KG1 (cell line): ENCODE measurements at regions not wholly inside any gene's neighbourhood (a gene's known extent, or its start where the extent isn't known, plus 50 kb on each side); places are given as distances from the start of the nearest gene placed in this dataset.

ENCODE experiments used
- DNase-seq: peaks from one replicate; lab custom pipeline; 2025; lab: John Stamatoyannopoulos, UW

DNA sequence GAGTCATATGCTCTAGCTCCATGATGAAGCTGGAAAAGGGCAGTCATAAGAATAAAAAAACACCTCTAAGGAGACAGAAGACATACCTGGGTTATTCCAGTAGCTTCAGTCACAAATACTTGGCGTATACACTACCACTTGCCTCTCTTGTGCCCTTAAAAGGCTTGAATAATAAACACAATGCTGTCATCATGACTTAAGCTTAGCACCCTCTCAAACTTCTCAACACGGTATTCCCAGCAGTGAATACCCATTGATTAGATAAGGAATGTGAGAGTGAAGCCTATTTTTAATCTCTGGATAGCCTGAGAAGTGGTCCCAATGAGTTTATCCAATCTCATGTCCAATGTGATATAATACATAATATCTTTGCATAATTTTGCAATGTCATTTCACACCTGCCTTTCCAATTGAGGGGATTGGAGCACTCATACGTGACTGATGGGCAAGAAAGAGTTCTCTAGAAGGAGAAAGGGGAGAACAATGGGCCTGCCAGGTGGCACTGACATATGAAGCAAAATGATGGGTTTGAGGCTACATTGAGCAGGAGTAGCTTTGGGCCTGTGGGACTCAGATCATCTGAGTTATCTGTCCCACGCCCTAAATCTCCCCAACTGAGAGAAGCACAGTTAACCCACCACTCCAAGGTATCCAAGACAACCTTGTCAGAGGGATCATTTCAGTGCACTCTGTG is 298.6 kb upstream of the DAB1 start:
- no peak for DNase-seq

DNA sequence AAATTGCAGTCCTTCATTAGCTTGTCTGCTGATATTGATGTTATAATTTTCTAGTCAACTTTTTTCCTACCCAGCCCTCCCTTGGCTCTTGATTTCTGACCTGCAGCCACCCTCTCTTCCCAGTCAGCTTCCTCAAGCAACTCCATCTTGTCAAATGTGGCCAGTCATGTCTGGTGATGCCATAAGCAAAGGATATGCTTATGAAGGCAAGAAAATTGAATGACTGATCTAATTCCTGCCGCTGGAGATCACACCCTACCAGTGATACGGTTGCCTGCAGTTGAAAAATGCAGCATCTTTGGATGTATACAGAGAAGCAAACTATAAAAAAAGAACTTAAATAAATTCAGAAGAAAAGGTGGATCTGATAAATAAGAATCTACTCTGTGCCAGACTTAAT is 297.1 kb upstream of the DAB1 start:
- DNase-seq = no peak

DNA sequence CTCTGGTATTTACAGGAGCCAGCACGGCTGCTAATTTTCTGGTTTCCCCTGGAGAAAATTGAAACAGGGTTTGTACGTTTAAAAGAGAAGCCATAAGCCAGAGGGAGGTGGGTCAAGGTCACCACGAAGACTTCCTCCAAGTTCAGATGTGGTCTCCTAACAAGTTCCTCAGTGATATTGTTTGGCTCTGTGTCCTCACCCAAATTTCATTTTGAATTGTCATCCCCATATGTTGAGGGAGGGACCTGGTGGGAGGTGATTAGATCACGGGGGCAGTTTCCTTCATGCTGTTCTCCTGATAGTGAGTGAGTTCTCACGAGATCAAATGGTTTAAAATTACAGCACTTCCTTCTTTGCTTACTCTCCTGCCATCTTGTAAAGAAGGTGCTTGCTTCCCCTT is 295.4 kb upstream of the DAB1 start:
- DNase-seq = no peak

DNA sequence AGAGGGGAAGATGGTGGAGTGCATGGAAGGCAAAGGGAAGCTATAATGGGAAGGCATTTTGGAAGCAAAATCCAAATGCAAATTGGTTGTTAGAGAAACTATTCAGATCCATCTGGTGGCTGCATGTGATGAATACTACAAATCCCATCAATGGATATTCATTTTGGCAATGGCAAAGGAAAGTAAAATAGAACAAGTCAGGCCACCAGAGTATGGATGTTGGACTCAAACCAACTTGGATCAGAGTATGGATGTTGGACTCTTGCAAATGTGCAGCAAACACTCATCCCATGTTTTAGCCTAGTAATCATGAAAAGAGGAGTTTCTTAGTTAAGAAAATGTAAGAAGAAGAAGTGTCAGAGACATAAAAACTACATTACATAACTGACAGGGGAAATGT is 289.6 kb upstream of the DAB1 start:
- DNase-seq = no peak

DNA sequence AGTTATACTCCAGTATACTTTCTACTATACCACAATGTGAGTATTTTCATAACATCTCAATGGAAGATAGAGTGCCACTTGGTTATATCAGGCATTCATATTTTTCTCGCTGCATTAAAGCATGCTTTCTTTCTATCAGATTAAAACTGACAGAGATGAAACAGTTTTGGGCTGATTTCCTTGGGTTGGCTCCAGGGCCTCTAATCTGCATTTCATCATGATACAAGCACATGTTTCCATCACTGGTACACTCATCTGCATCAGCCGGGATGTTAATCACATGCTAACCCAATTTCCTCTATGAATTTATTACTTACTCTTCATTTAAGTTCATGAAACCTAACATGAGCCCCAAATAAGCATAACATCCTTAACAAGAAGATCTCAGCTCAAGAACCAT is 289.0 kb upstream of the DAB1 start:
- no peak for DNase-seq

DNA sequence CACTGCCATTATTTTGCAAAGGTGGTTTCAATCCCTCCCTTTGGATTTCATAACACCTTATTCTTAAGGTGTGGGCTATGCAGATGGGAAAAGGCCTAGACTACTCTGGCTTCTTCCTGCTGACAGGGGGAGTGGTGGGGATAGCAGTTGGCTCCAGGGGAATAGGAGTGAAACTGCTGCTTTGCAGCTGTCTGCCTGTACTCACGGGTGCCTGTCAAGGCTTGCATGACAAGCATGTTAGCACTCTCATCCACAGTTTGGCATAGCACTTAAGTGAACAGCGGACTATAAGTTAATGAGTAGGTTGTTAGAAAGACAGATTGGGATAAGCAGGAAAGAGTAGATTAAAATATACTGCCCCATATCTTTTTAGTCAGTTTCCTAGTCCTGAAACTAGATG is 287.5 kb upstream of the DAB1 start:
- DNase-seq = no peak

DNA sequence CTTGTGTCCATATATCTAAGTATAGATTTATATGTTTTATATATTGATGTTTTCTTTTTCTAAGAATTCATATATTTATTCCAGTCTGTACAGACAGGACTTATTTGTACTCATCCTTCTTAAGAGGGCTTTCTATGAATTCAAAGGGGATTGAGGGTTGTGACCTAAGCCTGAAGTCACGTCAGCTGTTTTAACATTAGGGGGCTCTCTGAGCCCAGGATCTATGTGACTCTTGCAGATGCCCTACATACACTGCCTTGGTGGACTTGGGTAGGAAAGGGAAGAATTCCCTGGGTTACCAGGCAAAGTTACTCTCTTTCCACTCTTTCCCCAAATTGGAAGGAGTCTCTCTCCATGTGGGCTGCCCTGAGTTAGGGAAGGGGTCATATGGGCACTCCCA is 283.8 kb upstream of the DAB1 start:
- no peak for DNase-seq

DNA sequence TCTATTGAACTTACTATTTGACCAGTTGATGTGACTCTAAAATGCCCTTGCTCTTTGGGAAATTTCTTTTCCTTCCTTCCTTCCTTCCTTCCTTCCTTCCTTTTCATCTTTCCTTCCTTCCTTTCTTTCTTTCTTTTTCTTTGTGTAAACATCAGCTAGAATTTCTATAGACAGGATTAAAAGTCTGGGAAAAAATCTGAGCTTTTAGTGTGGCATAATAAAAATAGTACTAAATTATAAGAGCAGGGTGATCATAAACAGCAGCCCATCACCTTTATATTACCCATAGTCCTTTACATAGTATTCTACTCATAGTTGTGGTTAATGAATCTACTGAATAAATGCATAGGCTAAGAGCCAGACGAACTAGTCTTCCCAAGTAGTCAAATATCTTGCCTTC is 281.0 kb upstream of the DAB1 start:
- DNase-seq = no peak

DNA sequence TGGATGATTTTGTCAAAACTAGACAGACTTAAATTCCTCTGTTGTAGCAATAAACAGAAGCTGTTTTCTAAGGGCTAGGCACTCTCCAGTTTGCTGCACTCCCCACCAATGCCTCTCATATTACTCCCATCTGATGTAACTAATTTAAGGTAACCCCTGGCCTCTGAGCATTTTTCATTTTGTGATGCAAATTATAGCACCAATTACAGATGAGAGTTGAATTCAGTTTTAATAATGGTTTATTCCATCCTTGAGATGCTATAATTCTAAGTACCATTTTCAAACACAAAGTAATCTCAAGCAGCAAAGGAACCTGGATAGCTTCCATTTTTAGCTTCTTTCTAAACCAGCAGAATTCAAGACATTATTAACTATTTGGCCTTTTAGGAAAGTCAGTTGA is 280.4 kb upstream of the DAB1 start:
- DNase-seq = no peak

DNA sequence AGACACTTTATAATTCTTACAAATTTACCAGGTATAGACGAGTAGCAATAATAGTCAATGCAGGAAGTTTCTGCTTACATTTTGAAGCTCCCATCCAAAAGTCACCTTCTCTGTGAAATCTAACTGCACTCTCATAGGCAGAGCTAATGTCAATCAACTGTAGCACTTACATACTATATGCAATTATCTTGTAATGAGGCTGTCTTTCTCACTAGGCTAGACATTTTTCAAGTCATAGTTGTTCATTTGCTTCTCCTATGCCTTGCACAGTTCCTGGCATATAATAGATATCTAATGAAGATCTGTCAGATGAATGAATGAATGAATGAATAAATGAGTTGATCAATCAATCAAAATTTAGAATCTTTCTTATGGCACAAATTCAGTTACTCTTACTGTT is 273.0 kb upstream of the DAB1 start:
- no peak for DNase-seq

DNA sequence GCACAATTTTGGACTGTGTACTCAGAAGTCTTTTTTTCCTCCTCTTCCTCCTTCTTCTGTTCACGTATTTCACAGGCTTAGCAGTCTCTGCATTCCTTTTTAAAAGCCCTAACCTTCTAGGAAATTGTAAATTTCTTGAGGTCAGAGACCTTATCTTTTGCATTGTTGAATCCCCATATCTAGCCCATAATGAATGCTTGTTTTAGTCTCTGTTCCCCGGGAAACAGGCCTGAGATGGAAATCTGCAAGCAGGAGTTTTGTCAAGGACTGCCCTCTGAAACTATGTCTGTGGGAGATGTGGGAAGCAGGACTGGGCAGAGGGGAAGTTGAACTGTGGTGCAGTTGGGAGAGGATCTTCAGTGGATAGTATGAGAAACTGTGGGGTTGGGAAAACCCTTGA is 272.2 kb upstream of the DAB1 start:
- DNase-seq = no peak

DNA sequence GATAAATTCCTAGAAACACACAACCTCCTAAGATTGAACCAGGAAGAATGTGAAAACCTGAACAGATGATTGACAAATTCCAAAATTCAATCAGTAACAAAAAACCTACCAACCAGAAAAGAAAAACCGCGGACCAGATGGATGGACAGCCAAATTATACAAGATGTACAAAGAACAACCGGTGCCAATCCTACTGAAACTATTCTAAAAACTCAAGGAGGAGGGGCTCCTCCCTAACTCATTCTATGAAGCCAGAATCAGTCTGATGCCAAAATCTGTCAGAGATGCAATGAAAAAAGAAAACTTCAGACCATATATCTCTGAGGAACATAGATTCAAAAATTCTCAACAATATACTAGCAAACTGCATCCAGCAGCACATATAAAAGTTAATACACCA is 262.4 kb upstream of the DAB1 start:
- no peak for DNase-seq

DNA sequence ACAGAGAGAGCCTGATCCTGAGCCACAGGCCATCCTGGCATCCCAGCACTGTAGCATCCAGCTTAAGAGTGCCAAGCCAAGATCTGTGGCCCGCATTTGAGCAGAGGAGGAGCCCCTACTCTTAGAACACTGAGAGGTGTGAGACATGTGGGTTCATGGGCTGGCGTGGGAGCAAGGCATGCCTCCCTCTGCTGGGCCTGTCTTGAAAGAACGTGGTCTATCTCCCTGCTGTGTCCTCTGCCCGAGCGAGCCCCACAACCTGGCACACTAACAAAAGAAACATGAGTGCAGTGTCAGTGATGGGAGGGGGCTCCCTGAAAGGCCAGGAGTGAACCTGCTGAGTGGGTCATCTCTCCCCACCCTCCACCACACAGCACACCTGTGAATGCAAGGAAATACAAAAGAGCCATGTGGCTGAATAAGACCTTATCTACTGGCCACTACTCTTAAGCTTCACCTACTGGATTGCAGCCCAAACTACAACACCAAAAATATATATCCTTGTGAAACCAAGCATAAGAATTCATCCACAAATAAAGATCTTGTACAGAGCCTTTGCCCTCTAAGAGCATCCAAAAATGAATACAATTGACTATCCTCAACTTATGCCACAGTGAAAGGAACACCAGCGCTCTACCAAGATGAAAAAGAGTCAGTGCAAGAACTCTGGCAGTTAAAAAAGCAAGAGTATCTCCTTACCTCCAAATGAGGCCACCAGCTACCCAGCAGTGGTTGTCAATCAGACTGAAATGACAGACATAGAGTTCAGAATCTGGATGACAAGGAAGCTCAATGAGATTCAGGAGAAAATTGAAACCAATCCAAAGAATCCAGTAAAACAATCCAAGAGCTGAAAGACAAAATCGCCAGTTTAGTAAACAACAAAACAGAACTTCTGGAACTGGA is 259.4 kb upstream of the DAB1 start:
- no peak for DNase-seq

DNA sequence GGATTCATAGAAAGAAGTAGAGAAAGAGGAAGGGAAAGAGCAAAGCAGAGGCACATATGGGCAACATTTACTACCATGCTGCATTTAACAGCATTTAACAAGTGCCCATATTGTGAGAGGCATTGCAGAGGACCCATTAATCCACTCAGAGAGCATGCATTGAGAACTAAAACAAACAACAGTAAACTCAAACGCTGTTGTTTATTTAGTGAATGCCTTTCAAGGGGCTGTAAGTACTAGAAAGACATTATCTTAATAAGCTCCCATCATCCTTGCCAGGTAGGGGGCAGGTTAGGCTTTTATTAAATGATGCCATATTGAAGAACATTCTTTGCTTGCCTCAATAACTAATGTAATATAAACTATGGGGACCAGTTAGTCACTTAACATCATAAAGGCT is 254.3 kb upstream of the DAB1 start:
- no peak for DNase-seq

DNA sequence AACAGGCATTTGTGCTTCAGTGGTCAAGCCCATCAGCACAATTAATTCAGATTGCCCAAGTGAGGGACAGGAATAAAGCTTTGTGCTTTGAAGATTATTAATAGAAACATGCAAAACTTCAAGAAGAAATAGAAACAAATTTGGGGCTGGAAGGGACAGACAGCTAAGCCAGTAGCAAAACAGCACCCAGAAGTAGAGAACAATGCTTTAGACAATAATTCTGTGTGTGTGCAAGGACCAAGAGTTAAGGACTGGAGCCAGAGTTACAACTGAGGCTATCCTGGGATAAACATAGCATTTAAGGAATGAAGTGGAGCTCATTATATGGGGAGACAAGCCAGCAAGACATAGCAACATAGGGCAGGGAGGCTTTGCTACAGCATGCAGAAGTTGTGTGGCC is 251.9 kb upstream of the DAB1 start:
- no peak for DNase-seq

DNA sequence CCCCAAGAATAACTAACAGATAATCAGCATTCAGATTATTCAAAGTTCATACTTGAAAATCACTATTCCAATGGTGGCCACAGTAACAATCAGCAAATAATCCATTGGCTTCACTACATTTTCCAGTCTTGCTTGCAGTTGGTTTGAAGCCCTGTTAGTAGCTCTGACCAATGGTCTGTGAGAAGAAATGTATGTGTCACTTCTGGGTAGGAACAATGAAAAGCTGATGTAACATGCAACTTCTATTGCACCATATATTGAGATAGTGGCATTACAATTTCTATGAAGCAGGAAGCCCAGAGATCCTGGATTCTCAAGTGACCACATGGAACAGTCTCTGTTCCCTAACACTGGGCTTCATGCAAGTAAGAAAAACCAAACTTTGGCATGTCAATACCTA is 250.9 kb upstream of the DAB1 start:
- no peak for DNase-seq

DNA sequence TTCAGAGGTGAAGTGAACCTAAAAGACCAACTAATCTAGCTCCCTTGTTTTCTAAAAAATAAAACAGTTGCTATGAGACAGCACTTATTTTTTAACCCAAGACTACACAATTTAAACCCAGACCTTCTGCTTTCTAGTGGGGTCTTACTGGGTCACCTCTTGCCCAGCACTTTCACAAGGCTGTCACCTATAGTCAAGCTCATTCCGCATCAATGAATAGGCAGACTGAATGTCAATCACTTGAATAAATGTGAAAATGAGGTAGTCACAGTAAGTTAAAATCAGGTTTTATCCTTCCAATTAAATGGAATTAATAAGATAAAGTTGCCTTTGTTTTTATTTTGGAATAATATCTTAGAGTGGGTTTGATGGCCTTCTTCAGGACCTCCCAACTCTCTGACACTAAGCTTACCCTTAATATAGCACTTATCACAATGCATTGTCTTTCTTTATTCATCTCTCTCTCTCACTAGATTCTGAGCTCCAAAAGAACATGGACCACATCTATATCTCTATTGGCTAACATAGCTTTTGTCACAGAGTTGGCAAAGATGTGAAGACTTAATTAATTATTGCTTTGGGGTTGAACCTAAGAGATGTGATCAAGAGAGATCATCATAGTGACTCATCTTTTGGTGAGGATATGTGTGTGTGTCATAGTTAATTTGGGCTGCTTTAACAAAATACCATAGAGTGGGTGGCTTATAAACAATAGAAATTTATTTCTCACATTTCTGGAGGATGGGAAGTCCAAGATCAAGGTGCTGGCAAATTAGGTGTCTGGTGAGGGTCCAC is 248.7 kb upstream of the DAB1 start:
- no peak for DNase-seq

DNA sequence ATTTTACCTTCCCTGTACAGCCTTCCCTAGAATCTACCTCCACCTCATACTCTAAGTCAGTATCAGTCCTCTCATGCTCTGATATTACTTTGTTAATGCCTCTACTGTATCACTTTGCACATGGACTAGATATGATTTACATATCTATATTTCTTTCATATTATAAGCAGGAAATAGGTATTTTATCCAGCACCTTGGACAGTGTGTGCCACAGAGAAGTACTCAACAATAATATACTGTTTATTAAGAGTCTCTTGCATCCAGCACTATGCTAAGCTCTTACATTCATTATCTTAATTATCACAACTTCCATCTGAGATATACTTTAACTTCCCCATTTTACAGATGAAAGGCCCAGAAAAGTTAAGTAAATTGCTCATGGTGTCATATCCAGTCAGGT is 247.9 kb upstream of the DAB1 start:
- DNase-seq = no peak

DNA sequence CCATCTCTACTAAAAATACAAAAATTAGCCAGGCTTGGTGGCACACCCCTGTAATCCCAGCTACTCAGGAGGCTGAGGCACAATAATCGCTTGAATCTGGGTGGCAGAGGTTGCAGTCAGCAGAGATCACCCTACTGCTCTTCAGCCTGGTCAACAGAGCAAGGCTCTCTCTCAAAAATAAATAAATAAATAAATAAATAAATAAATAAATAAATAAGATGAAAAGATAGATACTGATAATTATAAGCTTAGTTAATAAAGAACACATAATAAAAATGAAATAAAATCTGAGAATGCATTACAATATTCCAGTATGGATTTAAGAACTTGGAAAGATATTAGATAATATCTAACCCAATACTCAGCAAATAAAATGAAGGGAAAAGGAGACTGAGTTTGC is 235.9 kb upstream of the DAB1 start:
- DNase-seq = no peak

DNA sequence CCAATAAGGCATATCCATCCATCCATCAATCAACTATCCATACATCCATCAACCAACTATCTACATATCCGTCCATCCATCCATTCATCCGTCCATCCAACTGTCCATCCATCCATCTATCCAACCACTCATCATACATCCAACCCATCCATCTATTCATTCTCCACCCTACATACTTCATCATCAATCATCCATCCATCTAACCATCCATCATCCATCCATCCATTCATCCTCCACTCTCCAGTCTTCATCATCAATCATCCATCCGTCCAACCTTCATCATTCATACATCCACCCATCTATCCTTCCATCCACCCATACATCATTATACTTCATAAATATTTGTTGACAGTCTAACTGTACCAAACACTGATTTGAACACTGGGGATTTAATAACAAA is 231.3 kb upstream of the DAB1 start:
- no peak for DNase-seq

DNA sequence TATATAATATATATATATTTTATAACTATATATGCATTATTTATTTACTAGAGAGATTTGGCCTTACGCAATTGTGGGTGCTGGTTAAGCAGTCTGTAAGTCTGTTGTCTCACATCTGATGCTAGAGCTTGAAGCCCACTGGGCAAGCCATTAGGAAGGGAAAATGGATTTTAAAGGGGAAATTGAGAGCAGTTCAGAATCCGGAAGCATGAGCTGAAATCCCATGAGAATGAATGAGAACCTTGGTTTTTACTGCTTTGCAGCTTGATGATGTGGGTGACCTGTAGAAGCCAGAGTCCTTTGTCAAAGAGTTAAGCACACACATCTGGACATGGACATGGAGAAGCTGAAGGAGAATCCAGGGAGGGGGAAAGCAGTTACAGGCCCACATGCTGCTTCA is 220.8 kb upstream of the DAB1 start:
- no peak for DNase-seq

DNA sequence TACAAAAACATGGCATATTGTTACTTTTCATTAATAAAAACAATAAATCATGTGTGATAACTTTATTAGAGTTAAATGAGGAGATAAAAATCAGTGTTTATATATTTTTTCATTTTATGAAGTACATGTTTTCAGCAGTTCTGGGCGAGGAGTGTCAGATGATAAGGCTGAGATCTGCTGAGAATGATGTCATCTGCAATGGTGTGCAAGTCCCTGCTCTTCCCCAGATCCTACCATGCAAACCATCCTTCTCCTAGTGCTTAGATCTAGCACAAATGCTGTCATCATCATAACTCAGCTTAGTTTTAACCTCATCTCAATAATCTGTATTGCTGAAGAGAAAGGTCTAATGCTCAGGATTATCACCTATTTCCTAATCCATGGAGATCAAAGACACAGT is 214.4 kb upstream of the DAB1 start:
- DNase-seq = no peak

DNA sequence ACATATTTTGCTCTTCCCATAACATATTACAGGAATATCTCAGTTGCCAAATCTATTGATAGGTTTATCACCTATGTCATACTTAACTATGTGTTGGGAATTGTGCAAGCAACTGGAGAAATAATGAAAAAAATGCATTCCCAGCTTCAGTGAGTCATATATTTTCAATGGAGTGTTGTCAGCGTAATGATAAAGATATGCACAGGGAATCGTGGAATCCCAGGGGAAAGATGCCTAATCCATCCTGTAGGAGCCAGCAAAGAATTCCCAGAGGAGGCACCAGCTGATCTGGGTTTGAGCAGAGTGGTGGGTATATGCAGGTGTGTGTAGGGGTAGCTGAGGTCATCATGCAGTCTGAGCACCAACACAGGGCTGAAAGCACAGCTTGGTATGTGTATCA is 213.3 kb upstream of the DAB1 start:
- DNase-seq = no peak
